ENCODE measurements at regions not wholly inside any gene's neighbourhood (a gene's known extent, or its start where the extent isn't known, plus 50 kb on each side); places are given as distances from the start of the nearest gene placed in this dataset.

- FAIRE-seq (no peak), DNase-seq (ENCODE audit: low read depth in 1 of 2, low spot score in 2 of 2) (no peak)
- Histone ChIP-seq H3K27me3 (replicated peaks in 1 of 4; ENCODE audit: control insufficient read depth in 3 of 4, extremely low read depth in 1 of 4, insufficient read depth in 3 of 4, low read length in 3 of 4) (no peaks in the 10 kb centered on the region; a peak in 1 of 7 replicates), H2BK120ac (replicated peaks; ENCODE audit: low read depth, low read length) (no peak overlapping the region), H3K14ac (ENCODE audit: insufficient read length) (no peak overlapping the region), H2AFZ (ENCODE audit: low read length) (no peak overlapping the region), H3K79me2 (ENCODE audit: control insufficient read depth in 1 of 2, insufficient read depth in 2 of 2, low read length in 2 of 2) (no peaks in the 10 kb centered on the region), H3K4ac (replicated peaks; ENCODE audit: insufficient read length, low read depth, low read length) (no peak overlapping the region), H2BK20ac (ENCODE audit: low read length) (no peak overlapping the region), H3K9ac (replicated peaks in 1 of 4; ENCODE audit: extremely low read depth in 1 of 4, low read depth in 3 of 4, low read length in 3 of 4) (no peak overlapping the region), H3K56ac (replicated peaks; ENCODE audit: insufficient read length, low read depth, low read length) (no peak overlapping the region), H3K23me2 (ENCODE audit: low read depth, low read length) (no peaks in the 10 kb centered on the region), H4K5ac (ENCODE audit: insufficient read length, low read depth, low read length) (no peak overlapping the region), H3K36me3 (ENCODE audit: control insufficient read depth in 2 of 4, insufficient read depth in 4 of 4, low read length in 3 of 4) (no peaks in the 10 kb centered on the region), H4K91ac (replicated peaks; ENCODE audit: insufficient read length, low read length) (no peak overlapping the region), H3K79me1 (ENCODE audit: low read depth, low read length) (no peaks in the 10 kb centered on the region), H3K4me3 (ENCODE audit: extremely low read depth in 1 of 4, insufficient read depth in 2 of 4, low read depth in 3 of 4, low read length in 4 of 4) (no peak overlapping the region), H3K27ac (ENCODE audit: low read depth, low read length) (no peak overlapping the region), H3K23ac (ENCODE audit: insufficient read length) (no peak overlapping the region), H2BK15ac (ENCODE audit: low read length) (no peak overlapping the region), H2BK5ac (ENCODE audit: low read depth, low read length) (no peak overlapping the region), H4K20me1 (replicated peaks in 1 of 2; ENCODE audit: control insufficient read depth in 1 of 2, insufficient read depth in 2 of 2, low read length in 2 of 2) (no peaks in the 10 kb centered on the region), H3K4me2 (ENCODE audit: insufficient read depth in 1 of 2, low read depth in 2 of 2, low read length in 2 of 2) (no peak overlapping the region), H3K4me1 (replicated peaks in 1 of 4; ENCODE audit: control insufficient read depth in 3 of 4, insufficient read depth in 4 of 4, low read length in 3 of 4) (no peaks in the 10 kb centered on the region), H4K8ac (ENCODE audit: extremely low read depth, insufficient read depth, low read length) (no peak overlapping the region), H3K9me3 (ENCODE audit: insufficient read depth in 2 of 2, low read depth in 1 of 2, low read length in 1 of 2) (no peaks in the 10 kb centered on the region), H3K18ac (ENCODE audit: extremely low read depth, low read length) (no peak overlapping the region), H2AK5ac (ENCODE audit: low read depth, low read length) (no peak overlapping the region), H2BK12ac (ENCODE audit: low read depth, low read length) (no peak overlapping the region)
- ChIA-PET CTCF (ENCODE audit: partially characterized antibody) (no interaction called here), POLR2A (ENCODE audit: partially characterized antibody) (no interaction called here)
- 92% methylated on average over 4 of the region's 4 CpGs; no CpG with 5 or more reads in 1 of the 2 experiments for WGBS, 2 experiments (ENCODE audit: extremely low coverage in 1 of 2, insufficient coverage in 1 of 2, insufficient read length in 1 of 2, insufficient replicate concordance in 2 of 2, low coverage in 1 of 2, low lambda C conversion rate in 2 of 2, missing lambda C conversion rate in 1 of 2)
- no peak for TF ChIP-seq RBBP5 (IDR thresholded peaks at IDR 0.05; ENCODE audit: borderline replicate concordance, low read depth, low read length)
- TF ChIP-seq RNF2 (IDR thresholded peaks at IDR 0.05; ENCODE audit: borderline replicate concordance, low read depth, low read length, missing control alignments, poor library complexity, severe bottlenecking): no peak
- TF ChIP-seq SP4 (IDR thresholded peaks at IDR 0.05; ENCODE audit: low read length): no peak
- TF ChIP-seq PHF8 (conservative IDR thresholded peaks at IDR 0.05; ENCODE audit: low read depth, low read length): no peak
- TF ChIP-seq TCF12 (IDR thresholded peaks at IDR 0.05; ENCODE audit: low read depth, low read length): no peak
- TF ChIP-seq RAD21 (IDR thresholded peaks at IDR 0.05 in 1 of 2, conservative IDR thresholded peaks at IDR 0.05 in 1 of 2; ENCODE audit: low read depth in 2 of 2, low read length in 2 of 2): no peak
- no peak for TF ChIP-seq CTBP2 (IDR thresholded peaks at IDR 0.05; ENCODE audit: borderline replicate concordance, insufficient read depth, insufficient read length, low read length)
- no peak for TF ChIP-seq HDAC6 (IDR thresholded peaks at IDR 0.05; ENCODE audit: low read depth, low read length)
- no peak for TF ChIP-seq CTCF (IDR thresholded peaks at IDR 0.05; ENCODE audit: control extremely low read depth in 1 of 3, insufficient read depth in 1 of 3, low read depth in 1 of 3, low read length in 3 of 3)
- no peak for TF ChIP-seq HDAC2 (IDR thresholded peaks at IDR 0.05; ENCODE audit: borderline replicate concordance in 1 of 2, low read depth in 2 of 2, low read length in 2 of 2)
- no peak for TF ChIP-seq ZNF274 (IDR thresholded peaks at IDR 0.05; ENCODE audit: borderline replicate concordance, extremely low read depth, low read length)
These were observed 93.4 kb downstream of the PLK2 start for GRCh38 chr5:58366461-58366860.

Measured in H1 (cell line).